Epithelial cell of prostate (primary cell): ENCODE measurements at regions not wholly inside any gene's neighbourhood (a gene's known extent, or its start where the extent isn't known, plus 50 kb on each side); places are given as distances from the start of the nearest gene placed in this dataset.

Experiments used
- DNase-seq: peaks from one replicate; pipeline ENCODE4 v3.0.0-alpha.2; 2011; ENCODE audit warnings: low read depth, low spot score
- H3K27ac ChIP-seq: fragments of 450-650 bp; 2 replicates; pipeline ENCODE4 v1.5.1; 2017; ENCODE audit warnings: mild to moderate bottlenecking

DNA sequence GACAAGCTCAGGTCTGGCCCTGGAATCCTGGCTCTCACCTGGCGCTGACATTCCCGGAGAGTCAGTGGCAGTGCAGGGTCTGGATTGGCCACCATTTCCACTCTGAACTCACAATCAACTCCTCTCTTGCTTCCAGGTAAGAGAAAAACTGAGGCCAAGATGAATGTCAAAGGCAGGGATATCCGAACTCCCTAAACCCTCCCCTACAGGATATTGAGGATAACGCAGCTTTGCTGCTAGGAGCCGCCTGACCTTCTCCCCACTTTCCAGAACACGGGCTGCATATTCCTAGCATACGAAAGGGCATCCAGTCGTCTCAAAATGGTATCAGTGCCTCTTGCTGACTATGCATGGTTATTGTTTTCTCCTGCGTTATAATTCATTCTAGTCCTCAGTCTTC is 473.4 kb downstream of the SOX9 start:
- no peak for DNase-seq
- H3K27ac ChIP-seq, result no peak overlapping the region
